Activated naive CD4-positive, alpha-beta T cell treated with anti-CD3 and anti-CD28 coated beads, Interleukin-2, amount 50 U/mL, for 72 hours (primary cell): ENCODE measurements at regions not wholly inside any gene's neighbourhood (a gene's known extent, or its start where the extent isn't known, plus 50 kb on each side); places are given as distances from the start of the nearest gene placed in this dataset.
"Not testable (repeated sequence)": the region's sequence is repeated elsewhere in the genome, so short reads cannot be mapped to it uniquely, and the experiment has no call there.

Experiments used
- ATAC-seq, 2 donors: fragments of 150-1000 bp; cut with Tn5 transposase; 2 replicates each; pipeline ENCODE4 v1.10.0; 2021; ENCODE audit warnings: mild to moderate bottlenecking in 2 of 2, moderate library complexity in 2 of 2
- DNase-seq, 2 donors: peaks; one replicate each; pipeline ENCODE4 v3.0.0; 2021 to 2022; ENCODE audit warnings: low spot score in 2 of 2
- H3K27ac Mint-ChIP-seq, 2 donors: one replicate each; pipeline ENCODE4 v1.8.0; 2022; ENCODE audit warnings: mild to moderate bottlenecking in 2 of 2, mixed read lengths in 2 of 2
- H3K36me3 Mint-ChIP-seq, 2 donors: one replicate each; pipeline ENCODE4 v1.8.0; 2022; ENCODE audit warnings: mixed read lengths in 2 of 2
- H3K9me3 Mint-ChIP-seq, 2 donors: one replicate each; pipeline ENCODE4 v1.8.0; 2022; ENCODE audit warnings: mixed read lengths in 2 of 2

- ATAC-seq (no peak), DNase-seq (no peak)
- H3K36me3 Mint-ChIP-seq = no peaks in the 10 kb centered on the region
- H3K27ac Mint-ChIP-seq = no peak overlapping the region
- H3K9me3 Mint-ChIP-seq = no peaks in the 10 kb centered on the region
Observed at GRCh38 chr6:113774127-113774825, 82.9 kb upstream of the MARCKS start.

DNA sequence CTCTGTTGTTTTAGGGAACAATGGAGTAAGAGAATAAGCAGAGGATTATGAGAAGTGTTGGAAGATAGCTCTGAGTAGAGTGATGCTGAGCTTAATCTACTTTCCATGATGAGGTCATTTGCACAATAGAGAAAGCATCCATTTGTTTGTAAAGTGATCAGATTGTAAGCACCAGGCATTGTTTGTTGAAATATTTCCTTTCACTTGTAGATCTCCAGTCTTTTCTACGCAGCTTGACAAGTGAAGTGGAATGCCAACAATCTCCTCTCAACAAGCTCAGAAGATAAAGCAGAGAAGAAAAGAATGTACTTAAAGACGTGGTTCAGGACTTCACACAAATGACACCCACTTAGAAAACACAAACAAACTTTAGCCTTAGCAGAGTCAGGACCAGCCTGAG, 80.1 kb upstream of the MARCKS start:
- ATAC-seq = no peak
- Mint-ChIP-seq H3K36me3 (no peaks in the 10 kb centered on the region), H3K9me3 (no peaks in the 10 kb centered on the region), H3K27ac (no peak overlapping the region)
- no peak for DNase-seq

DNA sequence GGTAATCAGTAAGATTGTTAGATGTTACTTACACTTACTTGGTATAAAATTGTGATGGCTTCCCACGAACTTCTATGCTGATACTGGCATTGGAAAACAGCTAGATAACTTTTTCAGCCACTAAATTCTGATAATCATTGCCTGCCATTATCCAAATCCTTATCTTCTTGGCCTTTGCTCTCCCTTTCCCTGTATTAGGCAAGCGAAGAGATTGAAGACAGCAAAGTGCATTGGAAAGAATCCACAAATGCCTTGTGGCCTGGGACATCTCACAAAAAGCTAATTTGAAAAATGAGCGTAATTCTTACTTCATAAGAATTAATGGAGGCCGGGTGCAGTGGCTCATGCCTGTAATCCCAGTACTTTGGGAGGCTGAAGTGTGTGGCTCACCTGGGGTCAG, 79.5 kb upstream of the MARCKS start:
- no peak for ATAC-seq

GRCh38 chr6:113779656-113780055, 77.5 kb upstream of the MARCKS start:
- no peak overlapping the region for H3K27ac Mint-ChIP-seq

More for the DNA sequence above, 79.5 kb upstream of the MARCKS start:
- Mint-ChIP-seq H3K36me3 (no peaks in the 10 kb centered on the region), H3K9me3 (no peaks in the 10 kb centered on the region), H3K27ac (no peak overlapping the region)
- no peak for DNase-seq

GRCh38 chr6:113782636-113783035, 74.5 kb upstream of the MARCKS start:
- H3K27ac Mint-ChIP-seq = no peak overlapping the region
- DNase-seq = no peak
- H3K9me3 Mint-ChIP-seq = no peaks in the 10 kb centered on the region
- no peaks in the 10 kb centered on the region for H3K36me3 Mint-ChIP-seq
- ATAC-seq = no peak

More at GRCh38 chr6:113779656-113780055, 77.5 kb upstream of the MARCKS start:
- DNase-seq (no peak), ATAC-seq (no peak)
- no peaks in the 10 kb centered on the region for H3K36me3 Mint-ChIP-seq
- H3K9me3 Mint-ChIP-seq = no peaks in the 10 kb centered on the region

DNA sequence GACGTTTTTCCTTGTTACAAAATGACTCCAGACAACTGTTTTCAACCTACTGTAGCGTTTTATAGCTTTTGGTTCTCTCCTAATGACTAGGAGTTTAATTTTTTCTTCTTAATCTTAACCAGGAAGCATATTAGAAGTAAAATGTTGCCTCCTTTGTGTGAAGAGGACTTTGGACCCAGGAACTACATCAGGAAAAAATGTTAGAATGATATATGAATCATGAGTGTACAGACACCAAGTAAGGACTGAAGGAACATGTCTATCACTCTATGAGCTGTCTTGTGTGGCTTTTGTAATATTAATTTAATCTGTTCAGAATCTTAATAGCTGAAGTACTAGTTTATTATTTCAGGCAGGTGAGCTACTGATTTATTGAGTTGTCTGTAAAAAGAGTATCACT, 71.0 kb upstream of the MARCKS start:
- no peak overlapping the region for H3K27ac Mint-ChIP-seq
- ATAC-seq (no peak), DNase-seq (no peak)
- no peaks in the 10 kb centered on the region for H3K36me3 Mint-ChIP-seq
- H3K9me3 Mint-ChIP-seq = no peaks in the 10 kb centered on the region

DNA sequence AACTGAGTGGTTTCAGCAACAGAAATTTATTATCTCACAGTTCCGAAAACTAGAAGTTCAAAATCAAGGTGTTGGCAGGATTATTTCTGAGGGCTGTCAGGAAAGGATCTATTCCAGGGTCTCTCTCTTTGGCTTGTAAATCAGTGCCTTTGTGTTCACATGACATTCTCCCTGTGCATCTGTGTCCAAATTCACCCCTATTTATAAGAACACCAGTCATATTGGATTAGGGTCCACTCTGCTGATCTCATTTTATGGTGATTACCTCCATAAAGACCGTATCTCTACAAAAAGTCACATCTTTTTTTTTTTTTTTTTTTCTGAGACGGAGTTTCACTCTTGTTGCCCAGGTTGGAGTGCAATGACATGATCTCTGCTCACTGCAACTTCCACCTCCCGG, 68.6 kb upstream of the MARCKS start:
- Mint-ChIP-seq H3K27ac (no peak overlapping the region), H3K36me3 (no peaks in the 10 kb centered on the region), H3K9me3 (no peaks in the 10 kb centered on the region)
- ATAC-seq (no peak), DNase-seq (no peak)

DNA sequence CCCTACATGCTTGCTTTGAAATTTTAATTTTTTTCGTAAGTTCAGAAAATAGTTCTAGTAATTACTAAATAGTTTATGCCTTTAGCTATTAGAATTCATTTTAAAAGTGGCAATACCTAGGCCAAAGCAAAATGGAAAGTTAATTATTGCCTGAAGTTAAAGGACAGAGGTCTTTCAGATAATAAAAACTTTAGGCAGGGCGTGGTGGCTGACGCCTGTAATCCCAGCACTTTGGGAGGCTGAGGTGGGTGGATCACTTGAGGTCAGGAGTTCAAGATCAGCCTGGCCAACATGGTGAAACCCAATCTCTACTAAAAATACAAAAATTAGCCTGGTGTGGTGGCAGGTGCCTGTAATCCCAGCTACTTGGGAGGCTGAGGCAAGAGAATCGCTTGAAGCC, 65.9 kb upstream of the MARCKS start:
- not testable (repeated sequence) for H3K9me3 Mint-ChIP-seq, ATAC-seq, H3K36me3 Mint-ChIP-seq, DNase-seq, H3K27ac Mint-ChIP-seq

GRCh38 chr6:113795371-113795770, 61.8 kb upstream of the MARCKS start:
- DNase-seq, ATAC-seq, H3K9me3 Mint-ChIP-seq, H3K36me3 Mint-ChIP-seq, H3K27ac Mint-ChIP-seq: not testable (repeated sequence)

- H3K27ac Mint-ChIP-seq = no peak overlapping the region
- DNase-seq (no peak), ATAC-seq (no peak)
- H3K36me3 Mint-ChIP-seq = no peaks in the 10 kb centered on the region
- H3K9me3 Mint-ChIP-seq = no peaks in the 10 kb centered on the region
Observed at GRCh38 chr6:113796038-113796437, 61.1 kb upstream of the MARCKS start.

DNA sequence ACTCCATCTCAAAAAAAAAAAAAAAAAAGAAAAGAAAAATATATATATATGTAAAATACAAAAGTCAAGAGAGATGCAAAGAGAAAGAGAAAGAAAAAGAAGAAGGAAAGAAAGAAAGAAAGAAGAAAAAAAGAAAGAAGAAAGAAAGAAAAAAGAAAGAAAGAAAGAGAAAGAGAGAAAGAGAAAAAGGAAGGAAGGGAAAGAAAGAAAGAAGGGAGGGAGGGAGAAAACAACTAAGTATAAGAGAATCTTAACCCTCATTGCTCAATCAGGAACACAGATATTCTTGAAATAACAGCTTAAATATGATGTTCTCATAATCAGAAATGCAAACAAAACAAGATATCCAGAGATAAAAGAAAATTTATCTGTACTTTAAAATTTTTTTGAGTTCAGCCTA, 54.4 kb upstream of the MARCKS start:
- Mint-ChIP-seq H3K9me3 (no peaks in the 10 kb centered on the region), H3K27ac (no peak overlapping the region), H3K36me3 (no peaks in the 10 kb centered on the region)
- ATAC-seq (no peak), DNase-seq (no peak)

GRCh38 chr6:113805173-113805790, 51.9 kb upstream of the MARCKS start:
- ATAC-seq (peak in 1 of 2 donors; percentile 87), DNase-seq (no peak)
- H3K36me3 Mint-ChIP-seq = no peaks in the 10 kb centered on the region
- H3K27ac Mint-ChIP-seq = no peak overlapping the region
- H3K9me3 Mint-ChIP-seq = peaks cover 0 to 4% of the 10 kb centered on the region in 2 donors

DNA sequence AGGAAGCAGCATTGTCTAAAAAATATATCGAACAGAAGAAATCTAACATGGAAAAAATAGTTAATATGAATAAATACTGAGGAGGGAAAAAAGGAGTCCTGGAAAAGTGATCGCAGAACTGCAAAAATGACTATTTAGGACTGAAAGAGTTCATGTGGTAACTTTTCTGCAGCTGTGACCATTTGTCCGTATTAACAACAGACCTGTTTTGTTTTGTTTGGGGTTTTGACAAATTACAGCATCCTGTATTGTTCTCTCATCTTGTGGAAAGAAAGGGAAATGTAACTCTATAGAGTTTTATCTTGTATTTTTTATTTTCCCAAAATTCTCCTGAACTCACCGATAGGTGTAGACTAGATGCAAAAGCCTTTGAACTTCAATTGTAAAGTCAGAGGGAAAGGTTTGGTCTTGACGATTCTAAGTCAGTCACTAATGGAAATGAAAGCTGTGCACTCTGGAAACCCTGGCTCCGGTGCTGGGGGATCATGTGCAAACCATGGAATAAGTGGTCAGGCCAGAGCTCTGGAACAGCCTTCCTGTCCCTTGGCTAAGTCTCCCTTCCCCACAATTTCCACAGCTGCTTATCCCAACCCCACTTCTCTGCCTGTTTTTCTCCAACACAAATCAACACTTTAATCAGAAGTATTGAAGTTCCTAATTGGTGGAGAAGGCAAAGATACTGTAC, 51.2 kb upstream of the MARCKS start:
- Mint-ChIP-seq H3K27ac (no peak overlapping the region), H3K36me3 (no peaks in the 10 kb centered on the region), H3K9me3 (peaks cover 0 to 4% of the 10 kb centered on the region in 2 donors)
- ATAC-seq (no peak), DNase-seq (no peak)
